ENCODE measurements at regions not wholly inside any gene's neighbourhood (a gene's known extent, or its start where the extent isn't known, plus 50 kb on each side); places are given as distances from the start of the nearest gene placed in this dataset.
A peak's percentile ranks its signal among the peaks of the same experiment; 100 is the strongest.

DNA sequence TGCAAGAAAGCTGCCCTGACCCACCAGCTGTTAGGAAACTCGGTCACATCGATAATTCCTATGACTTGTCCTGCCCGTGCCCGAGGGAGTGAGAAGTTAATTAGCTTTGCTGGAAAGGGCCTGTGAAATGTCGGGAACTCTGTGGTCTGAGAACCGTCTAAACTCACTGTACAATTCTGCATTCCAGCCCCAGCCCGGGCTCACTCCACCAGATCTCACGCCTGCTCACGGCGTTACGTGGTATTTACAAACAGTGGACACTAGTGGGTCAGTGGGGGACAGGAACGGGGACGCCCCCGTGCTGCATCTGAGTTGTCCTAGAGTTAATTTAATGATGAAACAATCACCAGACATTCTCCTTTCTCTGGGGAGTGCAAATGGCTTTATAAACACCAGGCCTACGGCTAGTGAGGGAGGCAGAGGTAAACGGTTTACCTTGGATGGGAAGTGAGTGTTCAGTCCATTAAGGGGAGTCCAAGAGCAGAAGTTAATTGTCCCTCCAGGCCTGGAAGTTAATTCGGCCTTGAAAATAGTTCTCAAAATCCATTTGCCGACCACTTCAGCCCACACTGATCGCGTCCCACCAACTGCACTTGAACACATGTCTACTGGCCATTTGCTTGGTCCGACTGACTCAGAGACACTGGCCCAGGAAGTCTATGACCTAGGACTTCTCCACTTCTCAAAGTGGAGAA is 93.5 kb upstream of the MED13L start:
- 0 out of 2 replicates have a peak, but pooled peaks have one; percentile 24 for ATAC-seq
- POLR2A ChIA-PET = no interaction called here
- in situ Hi-C loops (cut with HindIII; ENCODE audit: low pct_unique_long_range_greater_than_20kb, low sequenced_read_pairs) (no loop called here), intact Hi-C loops (cut with micrococcal nuclease; ENCODE audit: unreplicated experiment) (no loop called here)
- no peaks in the 10 kb centered on the region for H3K36me3 ChIP-seq (ENCODE audit: control insufficient read depth, insufficient read depth, low read length)
- CTCF ChIA-PET = no interaction called here
- no peaks in the 10 kb centered on the region for H3K9me3 ChIP-seq (ENCODE audit: control insufficient read depth, insufficient read depth, low read depth, low read length)
- BruUV-seq (replicated peaks) = no TSS peak
- no peaks in the 10 kb centered on the region for H3K27me3 ChIP-seq (ENCODE audit: control insufficient read depth, insufficient read depth, low read length)
- H3K4me1 ChIP-seq (ENCODE audit: control insufficient read depth, insufficient read depth, low read length) = peaks cover 37% of the 10 kb centered on the region
- TF ChIP-seq SIN3A (IDR thresholded peaks at IDR 0.05; ENCODE audit: borderline replicate concordance, insufficient read depth, low read depth, low read length) (no peak), POLR2AphosphoS5 (IDR thresholded peaks at IDR 0.05; ENCODE audit: low read depth, low read length) (no peak), TCF7L2 (IDR thresholded peaks at IDR 0.05; ENCODE audit: low read depth, low read length) (no peak)
- TF ChIP-seq, protein P1, sequence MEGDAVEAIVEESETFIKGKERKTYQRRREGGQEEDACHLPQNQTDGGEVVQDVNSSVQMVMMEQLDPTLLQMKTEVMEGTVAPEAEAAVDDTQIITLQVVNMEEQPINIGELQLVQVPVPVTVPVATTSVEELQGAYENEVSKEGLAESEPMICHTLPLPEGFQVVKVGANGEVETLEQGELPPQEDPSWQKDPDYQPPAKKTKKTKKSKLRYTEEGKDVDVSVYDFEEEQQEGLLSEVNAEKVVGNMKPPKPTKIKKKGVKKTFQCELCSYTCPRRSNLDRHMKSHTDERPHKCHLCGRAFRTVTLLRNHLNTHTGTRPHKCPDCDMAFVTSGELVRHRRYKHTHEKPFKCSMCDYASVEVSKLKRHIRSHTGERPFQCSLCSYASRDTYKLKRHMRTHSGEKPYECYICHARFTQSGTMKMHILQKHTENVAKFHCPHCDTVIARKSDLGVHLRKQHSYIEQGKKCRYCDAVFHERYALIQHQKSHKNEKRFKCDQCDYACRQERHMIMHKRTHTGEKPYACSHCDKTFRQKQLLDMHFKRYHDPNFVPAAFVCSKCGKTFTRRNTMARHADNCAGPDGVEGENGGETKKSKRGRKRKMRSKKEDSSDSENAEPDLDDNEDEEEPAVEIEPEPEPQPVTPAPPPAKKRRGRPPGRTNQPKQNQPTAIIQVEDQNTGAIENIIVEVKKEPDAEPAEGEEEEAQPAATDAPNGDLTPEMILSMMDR (IDR thresholded peaks at IDR 0.05) = no peak
- TF ChIP-seq, protein P2, sequence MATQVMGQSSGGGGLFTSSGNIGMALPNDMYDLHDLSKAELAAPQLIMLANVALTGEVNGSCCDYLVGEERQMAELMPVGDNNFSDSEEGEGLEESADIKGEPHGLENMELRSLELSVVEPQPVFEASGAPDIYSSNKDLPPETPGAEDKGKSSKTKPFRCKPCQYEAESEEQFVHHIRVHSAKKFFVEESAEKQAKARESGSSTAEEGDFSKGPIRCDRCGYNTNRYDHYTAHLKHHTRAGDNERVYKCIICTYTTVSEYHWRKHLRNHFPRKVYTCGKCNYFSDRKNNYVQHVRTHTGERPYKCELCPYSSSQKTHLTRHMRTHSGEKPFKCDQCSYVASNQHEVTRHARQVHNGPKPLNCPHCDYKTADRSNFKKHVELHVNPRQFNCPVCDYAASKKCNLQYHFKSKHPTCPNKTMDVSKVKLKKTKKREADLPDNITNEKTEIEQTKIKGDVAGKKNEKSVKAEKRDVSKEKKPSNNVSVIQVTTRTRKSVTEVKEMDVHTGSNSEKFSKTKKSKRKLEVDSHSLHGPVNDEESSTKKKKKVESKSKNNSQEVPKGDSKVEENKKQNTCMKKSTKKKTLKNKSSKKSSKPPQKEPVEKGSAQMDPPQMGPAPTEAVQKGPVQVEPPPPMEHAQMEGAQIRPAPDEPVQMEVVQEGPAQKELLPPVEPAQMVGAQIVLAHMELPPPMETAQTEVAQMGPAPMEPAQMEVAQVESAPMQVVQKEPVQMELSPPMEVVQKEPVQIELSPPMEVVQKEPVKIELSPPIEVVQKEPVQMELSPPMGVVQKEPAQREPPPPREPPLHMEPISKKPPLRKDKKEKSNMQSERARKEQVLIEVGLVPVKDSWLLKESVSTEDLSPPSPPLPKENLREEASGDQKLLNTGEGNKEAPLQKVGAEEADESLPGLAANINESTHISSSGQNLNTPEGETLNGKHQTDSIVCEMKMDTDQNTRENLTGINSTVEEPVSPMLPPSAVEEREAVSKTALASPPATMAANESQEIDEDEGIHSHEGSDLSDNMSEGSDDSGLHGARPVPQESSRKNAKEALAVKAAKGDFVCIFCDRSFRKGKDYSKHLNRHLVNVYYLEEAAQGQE (IDR thresholded peaks at IDR 0.05; ENCODE audit: insufficient read depth in 1 of 2, low read depth in 2 of 2, low read length in 1 of 2) = no peak
- H3K4me3 ChIP-seq (ENCODE audit: low read depth in 2 of 2, low read length in 2 of 2) = no peak overlapping the region
- no peak for DNase-seq (ENCODE audit: low read depth, low spot score)
- peak overlapping the region; percentile 68 for H3K27ac ChIP-seq (ENCODE audit: low read length)

DNA sequence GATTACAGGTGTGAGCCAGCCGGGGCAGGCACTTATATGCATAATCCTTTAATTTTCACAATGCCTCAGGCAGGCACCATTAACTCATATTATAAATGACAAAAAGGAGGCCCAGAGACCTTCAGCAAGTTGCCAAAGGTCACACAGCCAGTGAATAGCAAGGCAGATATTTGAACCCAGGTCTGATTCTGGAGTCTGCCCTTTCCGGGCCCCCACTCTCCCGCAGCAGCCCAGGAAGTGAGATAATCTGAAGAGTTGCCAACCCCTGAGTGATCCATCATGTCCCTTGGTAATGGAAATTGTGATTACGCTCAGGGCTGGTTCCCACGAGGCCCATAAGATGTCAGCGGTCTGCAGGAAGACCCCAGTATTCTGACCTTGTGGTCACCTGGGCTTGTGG is 95.3 kb upstream of the MED13L start:
- Histone ChIP-seq H3K36me3 (ENCODE audit: control insufficient read depth, insufficient read depth, low read length) (no peaks in the 10 kb centered on the region), H3K4me3 (ENCODE audit: low read depth in 2 of 2, low read length in 2 of 2) (no peak overlapping the region), H3K27ac (ENCODE audit: low read length) (peak overlapping the region; percentile 79), H3K27me3 (ENCODE audit: control insufficient read depth, insufficient read depth, low read length) (no peaks in the 10 kb centered on the region), H3K4me1 (ENCODE audit: control insufficient read depth, insufficient read depth, low read length) (peaks cover 48% of the 10 kb centered on the region), H3K9me3 (ENCODE audit: control insufficient read depth, insufficient read depth, low read depth, low read length) (no peaks in the 10 kb centered on the region)
- ChIA-PET POLR2A (no interaction called here), CTCF (no interaction called here)
- ATAC-seq (no peak), DNase-seq (ENCODE audit: low read depth, low spot score) (no peak)
- no TSS peak for BruUV-seq (replicated peaks)
- TF ChIP-seq, protein P2 (IDR thresholded peaks at IDR 0.05; ENCODE audit: insufficient read depth in 1 of 2, low read depth in 2 of 2, low read length in 1 of 2) = no peak
- TF ChIP-seq SIN3A (IDR thresholded peaks at IDR 0.05; ENCODE audit: borderline replicate concordance, insufficient read depth, low read depth, low read length) (no peak), TCF7L2 (IDR thresholded peaks at IDR 0.05; ENCODE audit: low read depth, low read length) (no peak)
- TF ChIP-seq, protein P1 (IDR thresholded peaks at IDR 0.05) = no peak
- in situ Hi-C loops (cut with HindIII; ENCODE audit: low pct_unique_long_range_greater_than_20kb, low sequenced_read_pairs) (no loop called here), intact Hi-C loops (cut with micrococcal nuclease; ENCODE audit: unreplicated experiment) (no loop called here)

Data from Panc1 (cell line).